H1 (cell line): ENCODE measurements at regions not wholly inside any gene's neighbourhood (a gene's known extent, or its start where the extent isn't known, plus 50 kb on each side); places are given as distances from the start of the nearest gene placed in this dataset.

ENCODE experiments used
- CTCF ChIA-PET: fragments of 300-600 bp; sonication (Branson Sonifier 250); formaldehyde crosslinking; loops from one replicate; lab custom pipeline; 2021; ENCODE audit not compliant: partially characterized antibody; lab: Charles Lee
- POLR2A ChIA-PET: fragments of 300-600 bp; sonication (Branson Sonifier 250); formaldehyde crosslinking; loops from one replicate; lab custom pipeline; 2021; ENCODE audit warnings: inconsistent platforms; ENCODE audit not compliant: partially characterized antibody; lab: Charles Lee
- DNase-seq, 2 experiments: peaks; one replicate each; pipeline versions ENCODE4 v3.0.0 to v3.0.0-alpha.2; 2010 to 2022; ENCODE audit warnings: low spot score in 2 of 2, low read depth in 1 of 2, mixed read lengths in 1 of 2
- FAIRE-seq: peaks from 2 replicates; lab custom pipeline; 2011; peaks lifted over from hg19 to GRCh38; lab: Jason Lieb, UNC
- H2AFZ ChIP-seq: 2 replicates; pipeline ENCODE4 v1.8.1; 2012; ENCODE audit warnings: low read length, inconsistent platforms
- H2AK5ac ChIP-seq: 2 replicates; pipeline ENCODE4 v1.6.1; 2013; ENCODE audit warnings: low read depth, low read length
- H2BK120ac ChIP-seq: replicated peaks from 2 replicates; pipeline ENCODE3; 2013; ENCODE audit warnings: low read depth, low read length, inconsistent platforms
- H2BK12ac ChIP-seq: 2 replicates; pipeline ENCODE4 v1.6.1; 2013; ENCODE audit warnings: low read depth, low read length
- H2BK15ac ChIP-seq: 2 replicates; pipeline ENCODE4 v1.6.1; 2013; ENCODE audit warnings: low read length
- H2BK20ac ChIP-seq: 2 replicates; pipeline ENCODE4 v1.6.1; 2013; ENCODE audit warnings: low read length
- H2BK5ac ChIP-seq: 2 replicates; pipeline ENCODE4 v1.6.1; 2013; ENCODE audit warnings: low read depth, low read length
- H3K14ac ChIP-seq: 2 replicates; pipeline ENCODE4 v1.6.1; 2013; ENCODE audit warnings: inconsistent platforms; ENCODE audit not compliant: insufficient read length
- H3K18ac ChIP-seq: 2 replicates; pipeline ENCODE4 v1.6.1; 2013; ENCODE audit warnings: low read length; ENCODE audit errors: extremely low read depth
- H3K23ac ChIP-seq: 2 replicates; pipeline ENCODE4 v1.6.1; 2013; ENCODE audit warnings: inconsistent platforms; ENCODE audit not compliant: insufficient read length
- H3K23me2 ChIP-seq: 2 replicates; pipeline ENCODE4 v1.6.1; 2013; ENCODE audit warnings: low read depth, low read length
- H3K27ac ChIP-seq: 2 replicates; pipeline ENCODE4 v1.6.1; 2011; ENCODE audit warnings: low read depth, low read length, inconsistent platforms
- H3K27me3 ChIP-seq, 4 experiments: replicated peaks in 1 of 4; 1 replicate in 1 of 4; 2 replicates in 3 of 4; pipeline versions ENCODE4 v1.6.1 to v1.8.1; 2011 to 2013; ENCODE audit warnings: low read length in 3 of 4, mild to moderate bottlenecking in 3 of 4, inconsistent platforms in 2 of 4, mixed read lengths in 2 of 4, moderate library complexity in 1 of 4; ENCODE audit not compliant: control insufficient read depth in 3 of 4, insufficient read depth in 3 of 4; ENCODE audit errors: extremely low read depth in 1 of 4
- H3K36me3 ChIP-seq, 4 experiments: 2 replicates each; pipeline versions ENCODE4 v1.6.1 to v1.8.1; 2011 to 2013; ENCODE audit warnings: mild to moderate bottlenecking in 4 of 4, low read length in 3 of 4, moderate library complexity in 2 of 4, control low read depth in 1 of 4, inconsistent platforms in 1 of 4; ENCODE audit not compliant: insufficient read depth in 4 of 4, control insufficient read depth in 2 of 4
- H3K4ac ChIP-seq: replicated peaks from 2 replicates; pipeline ENCODE3; 2013; ENCODE audit warnings: low read length, low read depth, mixed read lengths, inconsistent platforms; ENCODE audit not compliant: insufficient read length
- H3K4me1 ChIP-seq, 4 experiments: replicated peaks in 1 of 4; 1 replicate in 1 of 4; 2 replicates in 3 of 4; pipeline versions ENCODE4 v1.6.1 to v1.8.1; 2011 to 2013; ENCODE audit warnings: low read length in 3 of 4, inconsistent platforms in 2 of 4, mixed read lengths in 1 of 4; ENCODE audit not compliant: insufficient read depth in 4 of 4, control insufficient read depth in 3 of 4
- H3K4me2 ChIP-seq, 2 experiments: 2 replicates each; pipeline versions ENCODE4 v1.6.1 to v1.8.1; 2011 to 2013; ENCODE audit warnings: low read depth in 2 of 2, low read length in 2 of 2, control low read depth in 1 of 2, inconsistent platforms in 1 of 2, mild to moderate bottlenecking in 1 of 2; ENCODE audit not compliant: insufficient read depth in 1 of 2
- H3K4me3 ChIP-seq, 4 experiments: fragments of 200-600, 300-600 bp in 1 of 4; sonication (generic), shearing (Covaris generic), sonication (Bioruptor Twin) in 1 of 4; 2 replicates each; pipeline versions ENCODE4 v1.5.1 to v1.8.1; 2011 to 2016; ENCODE audit warnings: low read length in 4 of 4, low read depth in 3 of 4, control low read depth in 2 of 4, inconsistent platforms in 2 of 4, mild to moderate bottlenecking in 2 of 4, mixed read lengths in 1 of 4, moderate library complexity in 1 of 4; ENCODE audit not compliant: insufficient read depth in 2 of 4; ENCODE audit errors: extremely low read depth in 1 of 4
- H3K56ac ChIP-seq: replicated peaks from 2 replicates; pipeline ENCODE3; 2013; ENCODE audit warnings: low read depth, mild to moderate bottlenecking, mixed read lengths, low read length, inconsistent platforms; ENCODE audit not compliant: insufficient read length
- H3K79me1 ChIP-seq: 2 replicates; pipeline ENCODE4 v1.6.1; 2013; ENCODE audit warnings: low read depth, low read length, control low read depth
- H3K79me2 ChIP-seq, 2 experiments: 2 replicates each; pipeline versions ENCODE4 v1.6.1 to v1.8.1; 2012 to 2013; ENCODE audit warnings: low read length in 2 of 2, mild to moderate bottlenecking in 2 of 2, inconsistent platforms in 1 of 2; ENCODE audit not compliant: insufficient read depth in 2 of 2, control insufficient read depth in 1 of 2
- H3K9ac ChIP-seq, 4 experiments: replicated peaks in 1 of 4; 1 replicate in 1 of 4; 2 replicates in 3 of 4; pipeline versions ENCODE4 v1.6.1 to v1.8.1; 2011 to 2013; ENCODE audit warnings: low read depth in 3 of 4, low read length in 3 of 4, control low read depth in 2 of 4, mild to moderate bottlenecking in 2 of 4, moderate library complexity in 2 of 4, inconsistent platforms in 1 of 4; ENCODE audit errors: extremely low read depth in 1 of 4
- H3K9me3 ChIP-seq, 2 experiments: 2 replicates each; pipeline versions ENCODE4 v1.6.1 to v1.8.1; 2012 to 2013; ENCODE audit warnings: mild to moderate bottlenecking in 2 of 2, moderate library complexity in 2 of 2, control low read depth in 1 of 2, inconsistent platforms in 1 of 2, low read depth in 1 of 2, low read length in 1 of 2, mixed read lengths in 1 of 2; ENCODE audit not compliant: insufficient read depth in 2 of 2
- H4K20me1 ChIP-seq, 2 experiments: replicated peaks in 1 of 2; 2 replicates each; pipeline versions ENCODE3 to v1.8.1; 2011 to 2013; ENCODE audit warnings: inconsistent platforms in 2 of 2, low read length in 2 of 2, mild to moderate bottlenecking in 1 of 2; ENCODE audit not compliant: insufficient read depth in 2 of 2, control insufficient read depth in 1 of 2
- H4K5ac ChIP-seq: 2 replicates; pipeline ENCODE4 v1.6.1; 2013; ENCODE audit warnings: low read length, low read depth, mixed read lengths, inconsistent platforms; ENCODE audit not compliant: insufficient read length
- H4K8ac ChIP-seq: 2 replicates; pipeline ENCODE4 v1.8.0; 2013; ENCODE audit warnings: mild to moderate bottlenecking, moderate library complexity, low read length, inconsistent platforms; ENCODE audit not compliant: insufficient read depth; ENCODE audit errors: extremely low read depth
- H4K91ac ChIP-seq: replicated peaks from 2 replicates; pipeline ENCODE3; 2013; ENCODE audit warnings: low read length, mixed read lengths, inconsistent platforms; ENCODE audit not compliant: insufficient read length
- ATF3 ChIP-seq: IDR thresholded peaks from 2 replicates; pipeline ENCODE4 v1.6.1; 2011; ENCODE audit warnings: low read depth, mild to moderate bottlenecking, low read length; ENCODE audit not compliant: insufficient read depth
- KDM4A ChIP-seq: IDR thresholded peaks from one replicate; pipeline ENCODE4 v1.7.1; 2012; ENCODE audit warnings: low read depth, mild to moderate bottlenecking, moderate library complexity, low read length, inconsistent platforms; ENCODE audit not compliant: severe bottlenecking
- KDM5A ChIP-seq: fragments of 200-600 bp; IDR thresholded peaks from 2 replicates; pipeline ENCODE4 v1.7.1; 2012; ENCODE audit warnings: mild to moderate bottlenecking, low read length, inconsistent platforms, mixed read lengths
- NANOG ChIP-seq: IDR thresholded peaks from 2 replicates; pipeline ENCODE4 v1.6.1; 2011; ENCODE audit warnings: low read length, low read depth, mild to moderate bottlenecking, inconsistent platforms; ENCODE audit not compliant: insufficient read depth, poor library complexity, severe bottlenecking
- WGBS, 2 experiments: shearing (Covaris generic) in 1 of 2; methylation state at CpG; one replicate each; pipeline versions ENCODE4 v1.1.6 to v1.1.7; 2013 to 2015; ENCODE audit warnings: low lambda C conversion rate in 2 of 2, mixed read lengths in 2 of 2, inconsistent platforms in 1 of 2, low coverage in 1 of 2, missing lambda C conversion rate in 1 of 2; ENCODE audit not compliant: insufficient replicate concordance in 2 of 2, insufficient coverage in 1 of 2, insufficient read length in 1 of 2; ENCODE audit errors: extremely low coverage in 1 of 2, missing lambda C conversion rate in 1 of 2; 5-methylcytosine and 5-hydroxymethylcytosine counted together

- Histone ChIP-seq H2BK12ac (no peak overlapping the region), H3K14ac (no peak overlapping the region), H2BK20ac (no peak overlapping the region), H4K8ac (no peak overlapping the region), H2AFZ (no peak overlapping the region), H3K36me3 (no peaks in the 10 kb centered on the region), H2BK120ac (no peak overlapping the region), H2BK5ac (no peak overlapping the region), H3K27ac (no peak overlapping the region), H3K56ac (no peak overlapping the region), H3K23ac (no peak overlapping the region), H3K27me3 (no peaks in the 10 kb centered on the region), H4K20me1 (no peaks in the 10 kb centered on the region), H3K4me2 (no peak overlapping the region), H3K18ac (no peak overlapping the region), H3K79me2 (no peaks in the 10 kb centered on the region), H2AK5ac (no peak overlapping the region), H3K4me1 (no peaks in the 10 kb centered on the region), H4K91ac (no peak overlapping the region), H3K9ac (no peak overlapping the region), H4K5ac (no peak overlapping the region), H3K4ac (no peak overlapping the region), H3K4me3 (no peak overlapping the region), H3K9me3 (no peaks in the 10 kb centered on the region), H3K23me2 (no peaks in the 10 kb centered on the region), H2BK15ac (no peak overlapping the region), H3K79me1 (no peaks in the 10 kb centered on the region)
- POLR2A ChIA-PET = no interaction called here
- FAIRE-seq (no peak), DNase-seq (no peak)
- WGBS, 2 experiments = 89% methylated on average over 4 of the region's 4 CpGs; no CpG with 5 or more reads in 1 of the 2 experiments
- CTCF ChIA-PET = interaction anchor here (1.2 to 1.6 kb wide), 4 partner anchors 10 to 49 kb away, joined by 3 to 4 read pairs (median 4); no protein-coding TSS in a partner anchor
- no peak for TF ChIP-seq NANOG
- TF ChIP-seq KDM4A = no peak
- TF ChIP-seq KDM5A = no peak
- TF ChIP-seq ATF3 = no peak
Measured at GRCh38 chr7:25770235-25770634, 381.8 kb upstream of the NFE2L3 start.
